HG02571 (cell line): ENCODE measurements at regions not wholly inside any gene's neighbourhood (a gene's known extent, or its start where the extent isn't known, plus 50 kb on each side); places are given as distances from the start of the nearest gene placed in this dataset.
A peak's percentile ranks its signal among the peaks of the same experiment; 100 is the strongest.
"Not testable (repeated sequence)": the region's sequence is repeated elsewhere in the genome, so short reads cannot be mapped to it uniquely, and the experiment has no call there.

ENCODE experiments used
- ATAC-seq: cut with Tn5 transposase; IDR thresholded peaks from one replicate; pipeline ENCODE4 v1.9.1; 2021; ENCODE audit warnings: mild to moderate bottlenecking, moderate library complexity; ENCODE audit not compliant: unreplicated experiment

- not testable (repeated sequence) for ATAC-seq
Measured at GRCh38 chr17:72464221-72464620, 343.4 kb downstream of the SOX9 start.

DNA sequence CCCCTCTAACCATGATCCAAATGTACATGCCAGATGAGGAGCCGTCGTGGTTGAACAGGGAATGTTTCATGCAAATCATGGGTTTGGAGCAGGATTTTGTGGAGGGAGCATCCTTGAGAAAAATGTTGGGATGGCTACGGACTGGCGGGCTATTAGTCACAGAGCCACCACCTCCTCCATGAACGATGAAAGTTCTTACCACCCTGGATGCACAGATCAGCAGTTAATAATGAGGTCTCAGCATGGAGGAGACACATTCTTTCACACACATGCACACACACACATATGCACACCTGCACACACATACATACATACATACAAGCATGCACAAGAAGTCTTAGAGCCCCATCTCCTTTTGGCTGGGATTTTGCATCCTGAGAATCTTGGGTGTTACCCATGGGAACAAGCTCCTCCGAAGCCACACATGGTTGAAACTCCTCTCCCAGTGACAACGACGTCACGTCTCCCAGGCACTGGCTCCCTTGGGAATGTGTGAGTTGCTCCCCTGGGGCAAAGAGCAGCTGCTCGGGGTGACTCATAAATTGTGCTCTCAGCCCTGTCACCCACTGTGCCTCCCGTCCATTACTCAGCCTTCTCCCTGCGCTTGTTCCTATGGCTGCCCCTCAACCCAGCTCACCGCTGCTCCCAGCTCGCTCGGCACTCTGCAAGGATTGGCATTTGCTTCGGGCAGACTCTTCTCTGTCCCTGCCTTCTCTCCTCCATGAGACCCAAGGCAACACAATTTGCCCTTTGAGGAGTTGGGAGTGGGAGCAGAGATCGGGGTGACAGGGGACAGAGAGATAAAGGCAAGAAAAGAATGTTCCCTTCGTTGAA is 344.6 kb downstream of the SOX9 start:
- ATAC-seq, result peak; percentile 46

DNA sequence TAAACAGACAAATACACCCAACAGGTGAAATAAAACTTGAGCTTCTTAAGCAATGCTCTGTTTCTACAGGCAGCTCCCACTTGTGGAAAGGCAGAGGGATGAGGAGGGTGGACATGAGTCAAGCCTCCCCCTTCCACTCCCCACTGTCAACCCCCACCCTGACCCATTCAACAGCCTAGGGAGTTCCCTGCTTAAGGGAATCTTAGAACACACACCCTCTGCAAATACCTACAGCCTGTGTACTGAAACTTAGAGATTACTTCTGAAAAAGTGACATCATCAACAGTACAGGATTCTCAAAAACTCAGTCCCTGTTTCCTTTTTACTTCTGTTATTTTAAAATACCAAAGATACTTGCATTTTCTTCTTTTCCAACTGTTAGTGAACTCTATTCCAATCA is 345.4 kb downstream of the SOX9 start:
- peak; percentile 55 for ATAC-seq

DNA sequence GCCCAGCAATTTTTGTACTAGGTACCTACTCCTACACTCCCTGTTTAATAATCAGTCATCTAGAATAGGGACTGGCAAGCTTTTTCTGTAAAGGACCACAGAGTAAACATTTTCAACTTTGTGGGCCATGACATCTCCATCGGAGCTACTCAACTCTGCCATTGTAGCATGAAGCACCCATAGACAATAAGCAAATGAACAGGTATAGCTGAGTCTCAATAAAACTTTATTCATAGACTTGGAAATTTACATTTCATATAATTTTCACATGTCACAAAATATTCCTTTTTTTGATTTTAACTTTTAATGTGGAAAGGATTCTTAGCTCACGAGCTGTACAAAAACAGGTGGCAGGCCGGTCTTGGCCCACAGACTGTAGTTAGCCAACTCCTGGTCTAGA is 345.8 kb downstream of the SOX9 start:
- no peak for ATAC-seq

GRCh38 chr17:72467841-72468653 is 347.2 kb downstream of the SOX9 start:
- no peak for ATAC-seq

DNA sequence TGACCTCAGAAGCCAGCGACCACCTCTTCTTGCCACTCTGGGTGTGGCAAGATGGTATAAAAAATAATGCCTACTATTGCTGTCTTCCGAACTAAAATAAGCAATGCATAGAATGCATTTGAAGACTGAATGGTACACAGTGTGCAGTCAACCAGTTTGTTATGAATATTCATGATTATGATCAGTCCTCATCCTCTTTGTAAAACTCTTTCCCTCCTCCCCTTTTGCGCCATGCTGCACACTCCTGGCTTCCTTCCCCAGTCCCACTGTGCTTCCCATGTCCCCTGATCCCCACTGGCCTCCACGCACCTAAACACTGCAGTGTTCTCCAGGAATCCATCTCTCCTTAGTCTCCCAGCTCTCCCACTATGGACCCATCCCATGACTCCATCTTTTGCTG is 348.0 kb downstream of the SOX9 start:
- no peak for ATAC-seq

- no peak for ATAC-seq
Measured at GRCh38 chr17:72470121-72470705, 349.4 kb downstream of the SOX9 start.

GRCh38 chr17:72470734-72471133 is 349.9 kb downstream of the SOX9 start:
- ATAC-seq, result no peak

GRCh38 chr17:72471296-72471695 is 350.5 kb downstream of the SOX9 start:
- no peak for ATAC-seq

GRCh38 chr17:72472106-72472505 is 351.3 kb downstream of the SOX9 start:
- no peak for ATAC-seq

- not testable (repeated sequence) for ATAC-seq
Measured at GRCh38 chr17:72472853-72473390, 352.1 kb downstream of the SOX9 start.

GRCh38 chr17:72474243-72474642 is 353.4 kb downstream of the SOX9 start:
- no peak for ATAC-seq

GRCh38 chr17:72474719-72475477 is 354.1 kb downstream of the SOX9 start:
- no peak for ATAC-seq

GRCh38 chr17:72476134-72476533 is 355.3 kb downstream of the SOX9 start:
- no peak for ATAC-seq

DNA sequence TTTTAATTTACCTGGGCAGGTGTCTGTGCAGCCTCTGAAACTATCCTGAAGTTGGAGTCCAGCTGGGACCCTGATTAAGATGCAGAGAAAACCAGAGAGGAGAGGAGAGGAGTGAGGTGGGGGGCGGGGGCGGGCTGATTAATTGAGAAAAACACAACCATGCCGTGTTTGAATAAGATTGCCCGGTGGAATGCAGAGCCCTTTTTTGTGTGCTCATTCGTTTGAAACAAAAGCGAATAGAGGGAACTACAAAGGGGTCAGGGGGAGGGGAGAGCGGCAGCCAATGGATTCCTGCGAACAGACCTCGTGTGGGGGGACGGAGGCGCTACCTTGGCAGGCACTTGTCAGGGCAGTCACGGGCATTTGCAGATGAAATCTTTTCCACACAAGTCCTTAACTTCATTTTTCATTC is 355.8 kb downstream of the SOX9 start:
- no peak for ATAC-seq

DNA sequence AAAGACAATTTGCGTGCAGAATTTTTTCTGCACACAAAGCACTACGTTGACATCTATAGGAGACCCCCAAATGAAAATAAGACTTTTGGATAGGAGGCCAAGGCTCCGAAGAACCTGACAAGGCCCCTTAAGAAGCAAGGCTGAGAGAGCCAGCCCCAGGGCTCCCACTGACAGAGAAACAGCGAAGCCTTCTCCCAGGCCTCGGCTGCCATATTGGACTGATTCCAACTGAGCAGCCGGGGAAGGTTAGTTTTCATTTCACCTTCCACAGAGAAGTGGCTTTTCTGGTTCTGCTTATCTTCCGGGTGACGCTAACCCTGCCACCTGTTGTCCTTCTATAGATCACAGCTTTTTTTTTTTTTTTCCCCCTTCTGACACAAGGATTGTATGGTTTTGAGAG is 356.7 kb downstream of the SOX9 start:
- no peak for ATAC-seq

GRCh38 chr17:72479113-72479512 is 358.3 kb downstream of the SOX9 start:
- no peak for ATAC-seq

GRCh38 chr17:72481572-72481971 is 360.8 kb downstream of the SOX9 start:
- ATAC-seq, result no peak

- ATAC-seq, result no peak
Measured at GRCh38 chr17:72485596-72485995, 364.8 kb downstream of the SOX9 start.

- no peak for ATAC-seq
Measured at GRCh38 chr17:72486806-72487205, 366.0 kb downstream of the SOX9 start.
